DOHH2 (cell line): ENCODE measurements at regions not wholly inside any gene's neighbourhood (a gene's known extent, or its start where the extent isn't known, plus 50 kb on each side); places are given as distances from the start of the nearest gene placed in this dataset.

Experiments used
- EZH2phosphoT487 ChIP-seq: fragments of 200-600 bp; sonication (generic); IDR thresholded peaks from 2 replicates; pipeline ENCODE4 v1.6.1; 2017; ENCODE audit warnings: borderline replicate concordance, mild to moderate bottlenecking, antibody characterized with exemption, low read length, moderate library complexity, mixed read lengths
- TF ChIP-seq, protein P1 (sequence below): fragments of 200-600 bp; sonication (generic); IDR thresholded peaks from one replicate; pipeline ENCODE4 v1.5.1; 2014; ENCODE audit warnings: antibody characterized with exemption, mild to moderate bottlenecking, low read depth, low read length; ENCODE audit not compliant: poor library complexity, severe bottlenecking

DNA sequence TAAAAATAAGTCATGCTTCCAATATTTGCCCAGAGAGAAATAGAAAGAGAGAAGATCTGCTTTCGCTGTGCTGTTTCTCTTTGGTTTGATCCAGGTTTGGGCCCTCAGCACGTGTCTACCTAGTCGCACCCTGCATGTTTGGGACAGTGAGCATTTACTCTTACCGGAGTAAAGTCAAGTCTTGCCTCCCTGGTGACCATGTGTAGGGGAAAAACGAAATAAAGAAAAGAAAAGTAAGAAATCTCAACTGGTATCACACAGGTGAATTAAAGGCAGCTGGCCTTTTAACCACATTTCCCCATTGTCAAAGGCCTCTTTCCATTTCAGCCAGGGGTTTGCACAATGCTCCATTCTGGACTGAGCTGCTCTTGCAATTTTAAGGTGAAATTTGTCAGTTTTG is 619.4 kb downstream of the VRK1 start:
- TF ChIP-seq, protein P1, sequence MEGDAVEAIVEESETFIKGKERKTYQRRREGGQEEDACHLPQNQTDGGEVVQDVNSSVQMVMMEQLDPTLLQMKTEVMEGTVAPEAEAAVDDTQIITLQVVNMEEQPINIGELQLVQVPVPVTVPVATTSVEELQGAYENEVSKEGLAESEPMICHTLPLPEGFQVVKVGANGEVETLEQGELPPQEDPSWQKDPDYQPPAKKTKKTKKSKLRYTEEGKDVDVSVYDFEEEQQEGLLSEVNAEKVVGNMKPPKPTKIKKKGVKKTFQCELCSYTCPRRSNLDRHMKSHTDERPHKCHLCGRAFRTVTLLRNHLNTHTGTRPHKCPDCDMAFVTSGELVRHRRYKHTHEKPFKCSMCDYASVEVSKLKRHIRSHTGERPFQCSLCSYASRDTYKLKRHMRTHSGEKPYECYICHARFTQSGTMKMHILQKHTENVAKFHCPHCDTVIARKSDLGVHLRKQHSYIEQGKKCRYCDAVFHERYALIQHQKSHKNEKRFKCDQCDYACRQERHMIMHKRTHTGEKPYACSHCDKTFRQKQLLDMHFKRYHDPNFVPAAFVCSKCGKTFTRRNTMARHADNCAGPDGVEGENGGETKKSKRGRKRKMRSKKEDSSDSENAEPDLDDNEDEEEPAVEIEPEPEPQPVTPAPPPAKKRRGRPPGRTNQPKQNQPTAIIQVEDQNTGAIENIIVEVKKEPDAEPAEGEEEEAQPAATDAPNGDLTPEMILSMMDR = no peak
- no peak for TF ChIP-seq EZH2phosphoT487
